GM12878 (cell line): ENCODE measurements at regions not wholly inside any gene's neighbourhood (a gene's known extent, or its start where the extent isn't known, plus 50 kb on each side); places are given as distances from the start of the nearest gene placed in this dataset.

Experiments
- ATAC-seq: fragments of 200-7000 bp; cut with Tn5 transposase; 3 replicates; pipeline ENCODE4 v1.9.1; 2020; ENCODE audit warnings: mild to moderate bottlenecking, moderate library complexity
- BruUV-seq: library from RNA; stranded (reverse); fragments of 400-500 nt; replicated peaks from 2 replicates; lab custom pipeline; 2021; lab: Mats Ljungman, UMichigan
- CTCF ChIA-PET: fragments of 300-600 bp; sonication (Branson Sonifier 250); formaldehyde crosslinking; extraction: SDS; loops from one replicate; lab custom pipeline; 2021; ENCODE audit warnings: inconsistent platforms; lab: Yijun Ruan, JAX
- POLR2A ChIA-PET: fragments of 350-600 bp; formaldehyde crosslinking; extraction: SDS; loops from one replicate; lab custom pipeline; 2021; ENCODE audit warnings: inconsistent platforms; lab: Charles Lee
- RAD21 ChIA-PET: fragments of 300-600 bp; sonication (Branson Sonifier 250); formaldehyde crosslinking; loops from one replicate; lab custom pipeline; 2023; ENCODE audit warnings: antibody characterized with exemption; ENCODE audit not compliant: unreplicated experiment; lab: Charles Lee
- SMC1A ChIA-PET: fragments of 300-600 bp; sonication (Branson Sonifier 250); formaldehyde crosslinking; loops from one replicate; lab custom pipeline; 2023; ENCODE audit not compliant: unreplicated experiment, uncharacterized antibody; lab: Charles Lee
- DNase-seq: peaks from one replicate; pipeline ENCODE4 v3.0.0-alpha.2; 2011; ENCODE audit warnings: low read depth, low spot score
- FAIRE-seq: peaks from 3 replicates; lab custom pipeline; 2011; peaks lifted over from hg19 to GRCh38; lab: Jason Lieb, UNC
- H2AFZ ChIP-seq: 2 replicates; pipeline ENCODE4 v1.6.0; 2011; ENCODE audit warnings: low read depth, low read length, control low read depth; ENCODE audit not compliant: control insufficient read depth
- H3K27ac ChIP-seq: 2 replicates; pipeline ENCODE4 v1.5.1; 2011; ENCODE audit warnings: control low read depth; ENCODE audit not compliant: control insufficient read depth, insufficient read depth
- H3K27me3 ChIP-seq, 2 experiments: replicated peaks in 1 of 2; 2 replicates each; pipeline versions ENCODE4 v1.6.0 to v1.6.1; 2011; ENCODE audit warnings: low read length in 1 of 2; ENCODE audit not compliant: control insufficient read depth in 2 of 2, insufficient read depth in 2 of 2
- H3K36me3 ChIP-seq, 2 experiments: 2 replicates each; pipeline ENCODE4 v1.5.1; 2011; ENCODE audit warnings: low read length in 1 of 2; ENCODE audit not compliant: control insufficient read depth in 2 of 2, insufficient read depth in 2 of 2
- H3K4me1 ChIP-seq: 2 replicates; pipeline ENCODE4 v1.6.1; 2011; ENCODE audit warnings: mild to moderate bottlenecking, low read length, moderate library complexity, mixed read lengths; ENCODE audit not compliant: control insufficient read depth, insufficient read depth
- H3K4me2 ChIP-seq: 2 replicates; pipeline ENCODE4 v1.6.0; 2011; ENCODE audit warnings: control low read depth; ENCODE audit not compliant: control insufficient read depth, insufficient read depth
- H3K4me3 ChIP-seq: fragments of 200-600 bp; sonication (generic); 2 replicates; pipeline ENCODE4 v1.5.1; 2016
- H3K79me2 ChIP-seq: 2 replicates; pipeline ENCODE4 v1.6.0; 2011; ENCODE audit warnings: low read length; ENCODE audit not compliant: control insufficient read depth, insufficient read depth
- H3K9ac ChIP-seq: 2 replicates; pipeline ENCODE4 v1.8.0; 2011; ENCODE audit warnings: low read length, control low read depth, mixed read lengths; ENCODE audit not compliant: control insufficient read depth, insufficient read depth
- H3K9me3 ChIP-seq: replicated peaks from 3 replicates; pipeline ENCODE4 v1.5.1; 2011; ENCODE audit warnings: mild to moderate bottlenecking, low read length; ENCODE audit not compliant: control insufficient read depth, insufficient read depth
- H4K20me1 ChIP-seq: 2 replicates; pipeline ENCODE4 v1.6.0; 2011; ENCODE audit not compliant: control insufficient read depth, insufficient read depth
- DPF2 ChIP-seq: fragments of 450-650 bp; IDR thresholded peaks from 2 replicates; pipeline ENCODE4 v1.6.1; 2017; ENCODE audit warnings: mild to moderate bottlenecking
- EED ChIP-seq: sonication (generic); IDR thresholded peaks from 2 replicates; pipeline ENCODE4 v1.6.1; 2016; ENCODE audit warnings: antibody characterized with exemption, low read depth
- RFX5 ChIP-seq: IDR thresholded peaks from 2 replicates; pipeline ENCODE4 v1.6.1; 2011; ENCODE audit warnings: low read depth, low read length, improper control_type of control experiment
- SREBF1 ChIP-seq: IDR thresholded peaks from 2 replicates; pipeline ENCODE4 v1.6.1; 2012; ENCODE audit warnings: mild to moderate bottlenecking, low read length
- YBX1 ChIP-seq: fragments of 450-650 bp; IDR thresholded peaks from 2 replicates; pipeline ENCODE4 v1.6.1; 2016; ENCODE audit warnings: antibody characterized with exemption
- ZNF274 ChIP-seq: IDR thresholded peaks from one replicate; pipeline ENCODE4 v1.8.0; 2011; ENCODE audit not compliant: insufficient read length, insufficient read depth
- ZNF622 ChIP-seq: fragments of 450-650 bp; IDR thresholded peaks from 2 replicates; pipeline ENCODE4 v1.6.1; 2017; ENCODE audit warnings: mild to moderate bottlenecking, inconsistent platforms
- WGBS: methylation state at CpG from one replicate; pipeline ENCODE4 v1.1.6; 2016; ENCODE audit warnings: low lambda C conversion rate; ENCODE audit not compliant: insufficient replicate concordance, insufficient coverage; ENCODE audit errors: missing lambda C conversion rate; 5-methylcytosine and 5-hydroxymethylcytosine counted together
- in situ Hi-C: fragments of 300-500 bp; cut with MboI; formaldehyde crosslinking; loops from 9 replicates; pipeline ENCODE4 v1.14.3; 2018; ENCODE audit warnings: mixed read lengths
- intact Hi-C: fragments of 100-400 bp; cut with micrococcal nuclease; formaldehyde crosslinking; loops from one replicate; pipeline ENCODE4 v1.14.2; 2022; ENCODE audit not compliant: unreplicated experiment
- TF ChIP-seq, protein P1 (sequence below): fragments of 450-650 bp; IDR thresholded peaks from 2 replicates; pipeline ENCODE4 v1.6.1; 2018; ENCODE audit warnings: borderline replicate concordance, mild to moderate bottlenecking; ENCODE audit not compliant: partially characterized antibody

DNA sequence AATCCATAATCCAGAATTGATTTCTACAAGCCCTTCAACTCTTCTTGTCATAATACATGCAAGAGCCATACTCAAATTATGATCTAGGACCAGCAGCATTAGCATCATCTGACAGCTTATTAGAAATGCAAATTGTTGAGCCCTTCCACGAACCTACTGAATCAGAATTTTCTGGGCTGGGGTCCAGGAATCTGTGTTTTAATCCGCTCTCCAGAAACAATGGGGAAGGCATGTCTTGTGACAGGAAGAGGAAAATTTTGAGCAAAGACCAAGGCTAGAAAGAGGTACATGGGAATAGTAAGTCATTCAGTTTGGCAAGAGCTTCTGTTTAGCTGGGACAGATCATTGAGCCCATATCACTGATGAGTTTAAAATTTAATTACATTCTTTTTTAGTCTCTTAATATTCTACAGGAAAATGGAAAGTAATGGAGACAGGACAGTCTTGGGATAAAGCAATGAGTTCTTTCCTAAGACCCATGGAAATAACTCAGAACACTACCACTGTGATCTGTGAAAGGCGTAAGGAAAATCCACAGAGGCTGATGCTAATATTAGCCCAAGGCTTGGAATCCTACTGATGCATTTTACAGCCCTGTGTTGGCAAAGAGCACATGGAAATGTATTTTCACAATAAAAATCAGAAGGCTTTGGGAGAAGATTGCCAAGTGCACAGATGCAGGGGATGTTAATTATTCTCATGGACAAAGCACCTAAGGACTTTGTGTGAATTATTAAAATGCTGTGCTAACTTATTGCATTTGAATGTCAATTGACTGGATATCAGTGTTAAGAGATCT, 73.7 kb upstream of the STK32A start:
- Histone ChIP-seq H3K4me3 (no peak overlapping the region), H3K79me2 (no peaks in the 10 kb centered on the region), H3K36me3 (no peaks in the 10 kb centered on the region), H3K9me3 (no peaks in the 10 kb centered on the region), H2AFZ (no peak overlapping the region), H3K27me3 (no peaks in the 10 kb centered on the region), H3K9ac (no peak overlapping the region), H3K4me2 (no peak overlapping the region), H3K4me1 (no peaks in the 10 kb centered on the region), H3K27ac (no peak overlapping the region), H4K20me1 (no peaks in the 10 kb centered on the region)
- in situ Hi-C loops, result no loop called here
- RAD21 ChIA-PET, result no interaction called here
- POLR2A ChIA-PET, result no interaction called here
- WGBS, result 0% methylated on average over 3 of the region's 3 CpGs
- BruUV-seq, result no TSS peak
- ATAC-seq, result no peak
- no peak for DNase-seq
- FAIRE-seq, result no peak
- SMC1A ChIA-PET, result no interaction called here
- CTCF ChIA-PET, result interaction anchor here (2.2 kb wide), 1 partner anchor 28 kb away, joined by 4 read pairs; no protein-coding TSS in a partner anchor
- intact Hi-C loops, result no loop called here
- TF ChIP-seq YBX1, result no peak
- TF ChIP-seq RFX5, result no peak
- no peak for TF ChIP-seq ZNF274
- TF ChIP-seq SREBF1, result no peak
- no peak for TF ChIP-seq DPF2
- no peak for TF ChIP-seq EED
- TF ChIP-seq, protein P1, sequence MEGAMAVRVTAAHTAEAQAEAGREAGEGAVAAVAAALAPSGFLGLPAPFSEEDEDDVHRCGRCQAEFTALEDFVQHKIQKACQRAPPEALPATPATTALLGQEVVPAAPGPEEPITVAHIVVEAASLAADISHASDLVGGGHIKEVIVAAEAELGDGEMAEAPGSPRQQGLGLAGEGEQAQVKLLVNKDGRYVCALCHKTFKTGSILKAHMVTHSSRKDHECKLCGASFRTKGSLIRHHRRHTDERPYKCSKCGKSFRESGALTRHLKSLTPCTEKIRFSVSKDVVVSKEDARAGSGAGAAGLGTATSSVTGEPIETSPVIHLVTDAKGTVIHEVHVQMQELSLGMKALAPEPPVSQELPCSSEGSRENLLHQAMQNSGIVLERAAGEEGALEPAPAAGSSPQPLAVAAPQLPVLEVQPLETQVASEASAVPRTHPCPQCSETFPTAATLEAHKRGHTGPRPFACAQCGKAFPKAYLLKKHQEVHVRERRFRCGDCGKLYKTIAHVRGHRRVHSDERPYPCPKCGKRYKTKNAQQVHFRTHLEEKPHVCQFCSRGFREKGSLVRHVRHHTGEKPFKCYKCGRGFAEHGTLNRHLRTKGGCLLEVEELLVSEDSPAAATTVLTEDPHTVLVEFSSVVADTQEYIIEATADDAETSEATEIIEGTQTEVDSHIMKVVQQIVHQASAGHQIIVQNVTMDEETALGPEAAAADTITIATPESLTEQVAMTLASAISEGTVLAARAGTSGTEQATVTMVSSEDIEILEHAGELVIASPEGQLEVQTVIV, result no peak
- no peak for TF ChIP-seq ZNF622
